Endothelial cell of umbilical vein (primary cell): ENCODE measurements at regions not wholly inside any gene's neighbourhood (a gene's known extent, or its start where the extent isn't known, plus 50 kb on each side); places are given as distances from the start of the nearest gene placed in this dataset.

Experiments
- BruUV-seq: library from RNA; stranded (reverse); fragments of 400-500 nt; replicated peaks from 2 replicates; lab custom pipeline; 2021; lab: Mats Ljungman, UMichigan
- CTCF ChIA-PET: fragments of 300-600, 350-600 bp; sonication (Branson Sonifier 250); formaldehyde crosslinking; loops from one replicate; lab custom pipeline; 2021; ENCODE audit warnings: antibody characterized with exemption, inconsistent platforms; lab: Charles Lee
- POLR2A ChIA-PET: fragments of 300-600, 350-600 bp; sonication (Branson Sonifier 250); formaldehyde crosslinking; loops from one replicate; lab custom pipeline; 2021; ENCODE audit warnings: antibody characterized with exemption, inconsistent platforms; lab: Charles Lee
- DNase-seq: peaks from one replicate; pipeline ENCODE4 v3.0.0-alpha.2; 2011; ENCODE audit warnings: low read depth, low spot score
- FAIRE-seq: peaks from 2 replicates; lab custom pipeline; 2011; peaks lifted over from hg19 to GRCh38; lab: Jason Lieb, UNC
- H2AFZ ChIP-seq: 2 replicates; pipeline ENCODE4 v1.6.0; 2012; ENCODE audit warnings: low read depth, low read length, control low read depth, inconsistent platforms
- H3K27ac ChIP-seq: 2 replicates; pipeline ENCODE4 v1.5.1; 2011; ENCODE audit warnings: low read depth, mild to moderate bottlenecking, control low read depth, low read length, moderate library complexity; ENCODE audit not compliant: insufficient read depth
- H3K27me3 ChIP-seq, 2 experiments: 2 replicates each; pipeline versions ENCODE4 v1.6.0 to v1.6.1; 2011; ENCODE audit warnings: low read length in 2 of 2, mixed read lengths in 1 of 2; ENCODE audit not compliant: control insufficient read depth in 2 of 2, insufficient read depth in 2 of 2
- H3K36me3 ChIP-seq, 2 experiments: 2 replicates in 1 of 2; 3 replicates in 1 of 2; pipeline ENCODE4 v1.5.1; 2011; ENCODE audit warnings: low read length in 2 of 2, mild to moderate bottlenecking in 1 of 2, moderate library complexity in 1 of 2; ENCODE audit not compliant: control insufficient read depth in 2 of 2, insufficient read depth in 2 of 2; ENCODE audit errors: extremely low read depth in 1 of 2
- H3K4me1 ChIP-seq: 3 replicates; pipeline ENCODE4 v1.5.1; 2011; ENCODE audit warnings: mild to moderate bottlenecking, low read length; ENCODE audit not compliant: control insufficient read depth, insufficient read depth; ENCODE audit errors: extremely low read depth
- H3K4me2 ChIP-seq: 2 replicates; pipeline ENCODE4 v1.6.1; 2011; ENCODE audit warnings: low read length, control low read depth, mixed read lengths; ENCODE audit not compliant: insufficient read depth
- H3K4me3 ChIP-seq, 3 experiments: fragments of 200-600 bp in 1 of 3; sonication (generic), shearing (Covaris generic) in 1 of 3; replicated peaks in 1 of 3; 2 replicates each; pipeline ENCODE4 v1.5.1; 2011 to 2016; ENCODE audit warnings: control low read depth in 3 of 3, low read length in 3 of 3, mild to moderate bottlenecking in 2 of 3, inconsistent platforms in 1 of 3, low read depth in 1 of 3, moderate library complexity in 1 of 3; ENCODE audit not compliant: insufficient read depth in 1 of 3
- H3K79me2 ChIP-seq: 2 replicates; pipeline ENCODE4 v1.6.0; 2012; ENCODE audit warnings: low read length, inconsistent platforms; ENCODE audit not compliant: control insufficient read depth, insufficient read depth
- H3K9ac ChIP-seq: replicated peaks from 2 replicates; pipeline ENCODE3; 2011; ENCODE audit warnings: low read length, control low read depth; ENCODE audit not compliant: insufficient read depth; ENCODE audit errors: extremely low read depth
- H3K9me1 ChIP-seq: replicated peaks from 3 replicates; pipeline ENCODE4 v1.6.0; 2011; ENCODE audit warnings: mild to moderate bottlenecking, low read length; ENCODE audit not compliant: control insufficient read depth, insufficient read depth; ENCODE audit errors: extremely low read depth
- H3K9me3 ChIP-seq: replicated peaks from 2 replicates; pipeline ENCODE4 v1.5.1; 2012; ENCODE audit warnings: low read length, inconsistent platforms; ENCODE audit not compliant: control insufficient read depth, insufficient read depth
- H4K20me1 ChIP-seq: replicated peaks from 2 replicates; pipeline ENCODE3; 2011; ENCODE audit warnings: mild to moderate bottlenecking, low read length; ENCODE audit not compliant: control insufficient read depth, insufficient read depth; ENCODE audit errors: extremely low read depth
- CTCF ChIP-seq, 2 donors: IDR thresholded peaks; 1 replicate in 1 of 2; 2 replicates in 1 of 2; pipeline ENCODE4 v1.5.1; 2011; ENCODE audit warnings: low read length in 2 of 2, mild to moderate bottlenecking in 2 of 2, moderate library complexity in 2 of 2, control low read depth in 1 of 2, inconsistent platforms in 1 of 2, low read depth in 1 of 2; ENCODE audit not compliant: insufficient read depth in 1 of 2; ENCODE audit errors: extremely low read depth in 1 of 2
- EZH2 ChIP-seq: IDR thresholded peaks from 2 replicates; pipeline ENCODE4 v1.6.1; 2012; ENCODE audit warnings: borderline replicate concordance, low read depth, mild to moderate bottlenecking, moderate library complexity, low read length, inconsistent platforms; ENCODE audit not compliant: severe bottlenecking
- FOS ChIP-seq: IDR thresholded peaks from 2 replicates; pipeline ENCODE4 v1.6.1; 2011; ENCODE audit warnings: mild to moderate bottlenecking, low read length, moderate library complexity, borderline replicate concordance; ENCODE audit not compliant: insufficient read depth
- GATA2 ChIP-seq: IDR thresholded peaks from 2 replicates; pipeline ENCODE4 v1.7.0; 2011; ENCODE audit warnings: low read depth, mild to moderate bottlenecking, moderate library complexity, mixed read lengths, low read length; ENCODE audit not compliant: insufficient read length, insufficient read depth
- JUN ChIP-seq: IDR thresholded peaks from 2 replicates; pipeline ENCODE4 v1.6.1; 2011; ENCODE audit warnings: borderline replicate concordance, low read depth; ENCODE audit not compliant: insufficient read length, insufficient read depth
- MAX ChIP-seq: IDR thresholded peaks from 2 replicates; pipeline ENCODE4 v1.6.1; 2011; ENCODE audit not compliant: insufficient read depth, insufficient read length
- MYC ChIP-seq: IDR thresholded peaks from one replicate; pipeline ENCODE4 v1.6.1; 2011; ENCODE audit warnings: mild to moderate bottlenecking, low read depth, low read length
- POLR2A ChIP-seq: IDR thresholded peaks from 2 replicates; pipeline ENCODE4 v1.6.1; 2012; ENCODE audit warnings: low read depth, mild to moderate bottlenecking, control low read depth, low read length
- POLR2AphosphoS5 ChIP-seq: IDR thresholded peaks from 2 replicates; pipeline ENCODE4 v1.6.1; 2012; ENCODE audit warnings: low read depth, mild to moderate bottlenecking, control low read depth, low read length, moderate library complexity; ENCODE audit not compliant: insufficient read depth
- dilution Hi-C: fragments of 300-500 bp; cut with MboI; formaldehyde crosslinking; loops from one replicate; pipeline ENCODE4 v1.15.0; 2019; ENCODE audit warnings: low sequenced_read_pairs; ENCODE audit not compliant: extremely low pct_ligation_motif_present
- intact Hi-C: fragments of 100-400 bp; cut with micrococcal nuclease; formaldehyde crosslinking; loops from one replicate; pipeline ENCODE4 v1.10.0; 2022

GRCh38 chr10:84675060-84675459, 346.7 kb downstream of the CCSER2 start:
- ChIA-PET POLR2A (no interaction called here), CTCF (no interaction called here)
- H4K20me1 ChIP-seq: no peaks in the 10 kb centered on the region
- FAIRE-seq (no peak), DNase-seq (no peak)
- no peaks in the 10 kb centered on the region for H3K9me1 ChIP-seq
- no peaks in the 10 kb centered on the region for H3K36me3 ChIP-seq
- no peak overlapping the region for H2AFZ ChIP-seq
- no peak overlapping the region for H3K4me3 ChIP-seq
- H3K4me1 ChIP-seq: no peaks in the 10 kb centered on the region
- H3K27ac ChIP-seq: no peak overlapping the region
- dilution Hi-C loops (no loop called here), intact Hi-C loops (no loop called here)
- TF ChIP-seq MYC (no peak), EZH2 (no peak), MAX (no peak), GATA2 (no peak), POLR2AphosphoS5 (no peak), CTCF (IDR thresholded peaks at IDR 0.05; ENCODE audit: extremely low read depth in 1 of 2, insufficient read depth in 1 of 2, low read depth in 1 of 2, low read length in 2 of 2) (no peak), FOS (no peak), JUN (no peak), POLR2A (no peak)
- no TSS peak for BruUV-seq
- H3K27me3 ChIP-seq: no peaks in the 10 kb centered on the region
- no peaks in the 10 kb centered on the region for H3K9me3 ChIP-seq
- H3K9ac ChIP-seq: no peak overlapping the region
- no peaks in the 10 kb centered on the region for H3K79me2 ChIP-seq
- no peak overlapping the region for H3K4me2 ChIP-seq
